ENCODE measurements at regions not wholly inside any gene's neighbourhood (a gene's known extent, or its start where the extent isn't known, plus 50 kb on each side); places are given as distances from the start of the nearest gene placed in this dataset.

DNA sequence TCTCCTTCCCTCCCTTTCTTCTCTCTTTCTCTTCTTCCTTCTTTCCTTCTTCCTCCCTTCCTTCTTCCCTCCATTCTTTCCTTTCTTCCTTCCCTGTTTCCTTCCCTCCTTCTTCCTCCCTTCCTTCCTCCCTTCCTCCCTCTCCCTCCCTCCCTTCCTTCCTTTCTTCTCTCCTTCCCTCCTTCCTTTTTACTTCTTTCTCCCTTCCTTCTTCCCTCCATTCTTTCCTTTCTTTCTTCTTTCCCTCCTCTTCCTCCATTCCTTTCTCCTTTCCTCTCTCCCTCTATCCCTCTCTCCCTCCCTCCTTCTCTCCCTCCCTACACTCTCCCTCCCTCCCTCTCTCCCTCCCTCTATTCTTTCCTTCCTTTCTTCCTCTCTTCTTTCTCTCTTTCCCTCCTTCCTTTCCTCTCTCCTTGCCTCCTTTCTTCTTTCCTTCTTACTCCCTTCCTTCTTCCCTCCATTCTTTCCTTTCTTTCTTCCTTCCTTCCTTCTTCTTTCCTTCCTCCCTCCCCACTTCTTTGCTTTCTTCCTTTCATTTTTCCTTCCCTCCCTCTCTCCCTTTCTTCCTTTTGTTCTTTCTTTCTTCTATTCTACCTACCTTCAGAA, 200.4 kb upstream of the SSTR4 start:
- TF ChIP-seq ZFX (IDR thresholded peaks at IDR 0.05; ENCODE audit: borderline replicate concordance) (no peak), CTCF (IDR thresholded peaks at IDR 0.05) (no peak)
- H3K27ac ChIP-seq: no peak overlapping the region

- TF ChIP-seq CTCF (IDR thresholded peaks at IDR 0.05) (no peak), ZFX (IDR thresholded peaks at IDR 0.05; ENCODE audit: borderline replicate concordance) (no peak)
- H3K27ac ChIP-seq: no peak overlapping the region
These were observed 198.9 kb upstream of the SSTR4 start for GRCh38 chr20:22836211-22836610.

- H3K27ac ChIP-seq: no peak overlapping the region
- TF ChIP-seq CTCF (IDR thresholded peaks at IDR 0.05) (no peak), ZFX (IDR thresholded peaks at IDR 0.05; ENCODE audit: borderline replicate concordance) (no peak)
These were observed 198.2 kb upstream of the SSTR4 start for GRCh38 chr20:22836877-22837276.

GRCh38 chr20:22838001-22838400, 197.1 kb upstream of the SSTR4 start:
- H3K27ac ChIP-seq: no peak overlapping the region

DNA sequence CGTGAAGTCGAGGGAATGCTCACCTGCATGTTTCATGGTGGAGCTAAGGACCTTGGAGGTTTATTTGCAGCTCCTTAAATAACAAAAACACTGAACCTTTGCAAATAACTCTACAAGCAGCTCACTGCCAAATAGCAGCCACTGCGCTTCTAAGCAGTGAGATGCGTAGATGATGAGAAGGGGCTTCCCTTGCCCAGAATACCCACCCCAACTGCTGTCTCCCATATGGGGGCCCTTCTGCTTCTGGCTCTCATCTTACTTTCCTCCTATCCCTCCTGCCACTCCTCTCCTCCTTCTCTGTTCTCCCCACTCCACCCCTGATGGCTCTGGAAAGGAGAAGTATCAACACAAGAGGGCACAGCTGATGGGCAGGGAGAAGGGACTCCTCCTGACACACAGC, 193.3 kb upstream of the SSTR4 start:
- no peak overlapping the region for H3K27ac ChIP-seq
- TF ChIP-seq CTCF (IDR thresholded peaks at IDR 0.05): no peak
- no peak for TF ChIP-seq ZFX (IDR thresholded peaks at IDR 0.05; ENCODE audit: borderline replicate concordance)

More at GRCh38 chr20:22838001-22838400, 197.1 kb upstream of the SSTR4 start:
- no peak for TF ChIP-seq ZFX (IDR thresholded peaks at IDR 0.05; ENCODE audit: borderline replicate concordance)
- no peak for TF ChIP-seq CTCF (IDR thresholded peaks at IDR 0.05)

GRCh38 chr20:22842793-22843192, 192.3 kb upstream of the SSTR4 start:
- H3K27ac ChIP-seq: no peak overlapping the region
- TF ChIP-seq CTCF (IDR thresholded peaks at IDR 0.05): no peak
- TF ChIP-seq ZFX (IDR thresholded peaks at IDR 0.05; ENCODE audit: borderline replicate concordance): no peak

GRCh38 chr20:22844959-22845358, 190.2 kb upstream of the SSTR4 start:
- TF ChIP-seq CTCF (IDR thresholded peaks at IDR 0.05): no peak
- no peak for TF ChIP-seq ZFX (IDR thresholded peaks at IDR 0.05; ENCODE audit: borderline replicate concordance)
- H3K27ac ChIP-seq: no peak overlapping the region
